ENCODE measurements at regions not wholly inside any gene's neighbourhood (a gene's known extent, or its start where the extent isn't known, plus 50 kb on each side); places are given as distances from the start of the nearest gene placed in this dataset.

- no peak for DNase-seq
Measured at GRCh38 chr20:7178004-7178403, 410.5 kb downstream of the BMP2 start.

GRCh38 chr20:7180256-7181045 lies 413.0 kb downstream of the BMP2 start:
- no peak for DNase-seq

GRCh38 chr20:7189231-7189630 lies 421.7 kb downstream of the BMP2 start:
- no peak for DNase-seq

- no peak for DNase-seq
Measured at GRCh38 chr20:7193681-7194080, 426.2 kb downstream of the BMP2 start.

DNA sequence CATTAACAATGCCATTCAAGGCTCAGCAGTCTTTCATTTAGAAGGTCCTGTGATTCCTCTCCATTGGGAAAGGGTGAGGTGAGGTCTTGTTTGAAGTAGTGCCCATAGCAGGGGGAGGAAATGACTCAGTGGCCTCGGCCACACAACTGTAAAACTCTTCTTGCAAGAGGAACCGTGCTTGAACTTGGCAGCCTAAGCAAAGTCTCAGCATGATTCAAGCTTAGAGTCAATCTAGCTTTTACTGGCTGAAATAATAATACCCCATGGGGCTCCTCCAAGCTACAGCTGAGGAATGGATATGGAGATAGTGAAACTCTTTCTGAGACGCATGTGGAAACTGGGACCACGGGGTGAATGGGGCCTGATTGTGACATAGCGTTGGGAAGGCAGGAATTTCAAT lies 428.2 kb downstream of the BMP2 start:
- no peak for DNase-seq

DNA sequence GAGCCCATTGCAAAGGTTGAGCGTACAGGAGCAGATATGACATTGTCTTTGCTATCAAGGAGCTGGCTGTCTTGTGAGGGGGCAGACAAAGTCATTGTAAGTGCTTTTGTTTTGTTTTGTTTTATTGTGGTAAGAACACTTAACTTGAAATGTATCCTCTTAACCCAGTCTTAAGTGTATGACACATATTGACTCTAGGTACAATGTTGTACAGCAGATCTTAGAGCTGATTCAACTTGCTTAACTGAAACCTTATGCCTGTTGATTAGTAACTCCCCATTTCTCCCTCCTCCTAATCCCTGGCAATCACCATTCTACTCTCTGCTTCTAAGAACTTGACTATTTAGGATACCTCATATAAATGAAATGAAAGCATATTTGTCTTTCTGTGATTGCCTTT lies 429.0 kb downstream of the BMP2 start:
- no peak for DNase-seq

DNA sequence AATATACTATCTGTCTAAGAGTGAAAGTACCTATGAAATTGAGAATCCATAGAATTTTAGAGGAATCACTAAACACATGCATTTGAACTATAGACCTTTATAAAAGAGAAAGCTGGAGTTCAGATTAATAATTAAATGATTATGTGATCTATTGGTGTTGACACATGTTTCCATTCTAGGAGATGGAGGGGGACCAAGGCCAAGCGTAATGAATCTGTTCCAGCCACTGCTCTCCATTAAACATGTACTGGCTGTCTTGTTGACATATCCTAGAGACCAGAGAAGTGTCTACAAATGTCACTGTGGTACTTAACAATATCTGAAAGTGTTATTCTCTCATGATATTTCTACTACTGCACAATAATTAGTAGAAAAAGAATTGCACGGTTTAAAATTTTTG lies 432.4 kb downstream of the BMP2 start:
- no peak for DNase-seq

GRCh38 chr20:7207186-7207798 lies 439.8 kb downstream of the BMP2 start:
- DNase-seq, result no peak

GRCh38 chr20:7210910-7211309 lies 443.4 kb downstream of the BMP2 start:
- no peak for DNase-seq

- no peak for DNase-seq
Measured at GRCh38 chr20:7214081-7214740, 446.7 kb downstream of the BMP2 start.

GRCh38 chr20:7217606-7218005 lies 450.1 kb downstream of the BMP2 start:
- DNase-seq, result no peak

DNA sequence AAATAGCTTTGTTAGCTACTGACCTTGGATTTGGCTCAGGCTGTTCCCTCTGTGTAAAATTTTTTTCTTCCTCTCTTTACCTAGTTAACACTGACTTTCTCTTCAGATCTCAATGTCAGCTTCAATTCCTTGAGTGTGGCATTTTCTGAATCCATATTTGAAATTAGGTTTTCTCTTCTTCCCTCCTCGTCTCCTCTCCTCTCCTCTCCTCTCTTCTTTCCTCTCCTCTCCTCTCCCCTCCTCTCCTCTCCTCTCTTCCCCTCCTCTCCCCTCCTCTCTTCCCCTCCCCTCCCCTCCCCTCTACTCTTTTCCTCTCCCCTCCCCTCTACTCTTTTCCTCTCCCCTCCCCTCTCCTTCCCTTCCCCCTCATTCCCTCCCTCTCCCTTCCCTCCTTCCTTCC lies 453.3 kb downstream of the BMP2 start:
- no peak for DNase-seq

DNA sequence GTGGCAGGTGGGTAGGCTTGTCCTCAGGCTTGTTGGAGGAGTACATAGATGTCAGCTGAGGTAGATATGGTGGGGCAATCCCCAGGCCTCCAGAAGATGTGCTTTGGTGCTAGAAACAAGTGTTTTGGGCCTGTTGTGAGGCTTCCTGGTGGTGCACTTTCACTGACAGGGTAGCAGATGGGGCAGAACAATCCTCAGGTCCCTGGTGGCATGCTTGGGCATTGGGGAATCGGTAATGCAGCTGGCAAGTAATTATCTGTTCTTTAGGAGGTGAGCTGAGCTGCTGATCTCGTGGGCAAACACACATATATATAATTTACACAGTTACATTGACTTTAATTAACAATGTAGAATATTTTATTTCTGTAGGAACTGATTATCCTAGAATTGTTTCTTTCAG lies 458.7 kb downstream of the BMP2 start:
- no peak for DNase-seq

GRCh38 chr20:7231303-7231702 lies 463.8 kb downstream of the BMP2 start:
- no peak for DNase-seq

- DNase-seq, result no peak
Measured at GRCh38 chr20:7232796-7233195, 465.3 kb downstream of the BMP2 start.

DNA sequence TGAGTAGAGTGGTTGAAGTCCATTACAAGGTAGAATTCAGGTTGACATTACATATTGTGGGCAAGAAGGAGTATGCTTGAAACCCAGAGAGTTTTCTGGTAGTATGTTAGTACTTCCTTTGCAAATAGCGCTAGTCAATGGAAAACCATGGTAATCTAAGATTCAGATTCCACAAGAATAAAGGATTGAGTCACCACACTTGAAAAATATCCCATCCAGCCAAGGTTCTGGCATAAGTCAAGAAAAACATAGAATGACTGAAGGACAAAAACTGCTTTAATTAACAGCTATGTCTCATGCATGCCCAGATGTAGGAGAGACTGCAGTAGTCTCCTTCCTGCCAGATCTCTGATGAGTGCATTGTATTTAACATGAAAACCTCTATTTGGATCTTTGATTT lies 469.8 kb downstream of the BMP2 start:
- DNase-seq, result no peak

GRCh38 chr20:7240490-7240889 lies 473.0 kb downstream of the BMP2 start:
- DNase-seq, result no peak

DNA sequence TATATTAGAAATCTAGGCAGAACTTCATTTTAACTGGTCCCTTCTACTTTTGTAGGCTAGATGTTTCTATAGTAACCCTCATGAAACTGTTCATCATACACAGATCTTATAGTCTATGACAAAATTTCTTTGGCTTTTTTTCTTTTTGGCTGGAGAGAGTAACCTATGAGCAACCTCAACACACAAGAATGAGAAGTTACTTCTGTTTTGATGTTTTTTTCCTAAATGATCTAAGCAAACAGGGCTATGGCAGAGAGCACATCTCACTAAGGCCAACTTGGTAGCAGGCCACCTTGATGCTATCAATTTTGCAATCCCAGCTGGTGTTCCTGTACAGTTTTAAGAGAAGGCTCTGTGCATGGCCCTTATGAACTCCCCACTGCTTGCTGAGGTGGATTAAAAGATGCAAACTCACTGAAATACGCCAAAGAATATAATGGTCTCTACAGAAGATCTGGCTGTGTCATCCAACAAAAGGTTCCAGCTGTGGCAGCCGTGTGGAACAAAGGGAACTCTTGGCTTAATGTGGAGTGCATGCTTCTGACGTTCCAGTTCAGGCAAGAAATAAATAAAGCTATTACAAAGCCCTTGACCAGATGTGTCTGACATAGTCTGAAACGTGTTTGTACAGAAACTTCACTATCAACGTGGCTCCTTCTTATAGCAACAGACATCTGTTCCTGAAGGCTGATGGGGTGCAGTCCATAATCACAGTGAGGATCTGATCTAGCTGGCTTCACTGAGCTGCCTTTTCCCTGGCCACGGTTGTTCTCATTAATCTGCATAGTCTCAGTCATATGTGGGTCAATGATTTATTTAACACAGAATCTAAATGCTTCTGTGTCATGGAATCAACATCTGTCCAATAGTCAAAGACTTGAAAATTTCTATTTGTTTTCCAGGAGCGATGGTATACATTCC lies 481.1 kb downstream of the BMP2 start:
- no peak for DNase-seq

DNA sequence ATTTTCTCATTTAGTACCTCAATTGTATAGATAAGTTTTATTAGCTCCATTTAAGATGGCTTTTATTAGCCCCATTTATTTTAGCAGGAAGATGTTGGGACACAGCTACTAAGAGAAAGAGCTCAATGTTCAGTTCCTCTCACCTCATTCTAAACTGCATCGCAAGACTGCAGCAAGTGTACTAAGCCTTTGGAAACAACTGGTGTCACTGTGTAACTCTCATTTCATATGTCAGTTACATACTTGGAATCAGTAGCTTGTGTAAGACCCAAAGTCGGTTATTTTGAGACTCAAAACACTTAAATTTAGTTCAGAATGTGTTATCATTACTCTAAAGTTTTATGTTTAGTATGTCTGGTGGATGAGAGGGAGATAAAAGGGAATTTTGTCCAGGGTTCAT lies 482.9 kb downstream of the BMP2 start:
- no peak for DNase-seq

DNA sequence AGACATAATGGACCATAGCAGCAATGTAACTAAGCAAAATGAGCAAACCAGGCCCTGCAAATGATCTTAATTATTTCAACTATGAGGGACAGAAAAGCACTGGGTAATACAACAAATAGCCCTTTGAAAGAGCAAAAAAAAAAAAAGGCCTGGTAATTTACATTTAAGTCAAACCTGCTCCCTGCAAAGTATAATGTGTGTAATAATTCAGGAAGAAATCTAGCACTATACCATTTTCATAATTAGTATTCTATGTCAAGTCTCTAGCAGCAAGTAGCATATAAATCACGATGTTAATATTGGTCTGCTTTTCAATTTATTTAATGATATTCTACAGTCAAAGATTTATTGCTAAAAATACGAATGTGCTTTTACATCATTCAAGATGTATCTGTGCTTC lies 489.6 kb downstream of the BMP2 start:
- DNase-seq, result no peak

DNA sequence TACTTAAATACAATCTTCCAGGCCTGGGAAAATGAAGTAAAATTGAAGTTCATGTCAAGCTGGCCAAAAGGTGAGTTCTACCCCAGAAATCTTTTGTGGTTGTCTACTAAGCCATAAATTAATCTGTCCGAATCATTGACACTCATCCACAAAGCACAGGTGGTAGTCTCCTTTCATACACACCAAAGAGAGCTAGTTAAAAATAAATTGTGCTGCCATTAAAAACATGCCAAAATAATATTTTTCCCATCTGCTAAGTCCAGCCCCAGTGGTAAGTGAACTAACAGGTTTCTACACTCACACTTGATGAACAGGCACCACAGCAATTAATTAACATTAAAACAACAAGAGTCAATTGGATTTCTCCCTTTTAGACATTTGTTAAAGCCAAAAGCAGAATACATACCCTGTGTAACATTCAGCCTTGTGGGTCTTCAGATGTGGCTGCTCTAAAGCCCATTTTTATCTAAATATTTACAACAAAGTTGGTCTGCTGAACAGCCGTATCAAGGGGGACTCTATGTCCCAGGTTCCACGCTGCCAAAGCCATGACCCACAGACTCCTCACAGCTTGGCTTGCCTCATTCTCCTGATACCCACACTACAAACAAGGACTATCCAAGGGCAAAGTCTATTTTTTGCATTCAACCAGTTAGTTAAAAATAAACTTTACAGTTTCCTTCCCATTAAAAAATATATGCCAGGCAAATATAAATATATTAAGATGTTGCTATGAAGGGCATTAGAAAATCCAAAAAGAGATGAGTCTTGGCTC lies 490.4 kb downstream of the BMP2 start:
- no peak for DNase-seq

- DNase-seq, result no peak
Measured at GRCh38 chr20:7262803-7263202, 495.3 kb downstream of the BMP2 start.
